Panc1 (cell line): ENCODE measurements at regions not wholly inside any gene's neighbourhood (a gene's known extent, or its start where the extent isn't known, plus 50 kb on each side); places are given as distances from the start of the nearest gene placed in this dataset.

Experiments used
- ATAC-seq: fragments of 200-7000 bp; cut with Tn5 transposase; 2 replicates; pipeline ENCODE4 v1.9.1; 2020; ENCODE audit warnings: mild to moderate bottlenecking, moderate library complexity
- BruUV-seq: library from RNA; stranded (reverse); fragments of 400-500 nt; replicated peaks from 2 replicates; lab custom pipeline; 2021; lab: Mats Ljungman, UMichigan
- CTCF ChIA-PET: fragments of 300-600 bp; sonication (Branson Sonifier 250); formaldehyde crosslinking; loops from one replicate; lab custom pipeline; 2022; ENCODE audit warnings: antibody characterized with exemption; lab: Charles Lee
- POLR2A ChIA-PET: fragments of 300-600 bp; sonication (Branson Sonifier 250); formaldehyde crosslinking; loops from one replicate; lab custom pipeline; 2022; ENCODE audit warnings: antibody characterized with exemption; lab: Charles Lee
- DNase-seq: peaks from one replicate; pipeline ENCODE4 v3.0.0-alpha.2; 2010; ENCODE audit warnings: low read depth, low spot score
- H3K27ac ChIP-seq: 2 replicates; pipeline ENCODE4 v1.5.1; 2011; ENCODE audit warnings: mild to moderate bottlenecking, low read length, inconsistent platforms
- H3K27me3 ChIP-seq: fragments of 200-500 bp; sonication (Bioruptor generic); 2 replicates; pipeline ENCODE4 v1.6.0; 2014; ENCODE audit warnings: low read length, inconsistent platforms; ENCODE audit not compliant: control insufficient read depth, insufficient read depth
- H3K36me3 ChIP-seq: fragments of 200-500 bp; sonication (Bioruptor generic); 2 replicates; pipeline ENCODE4 v1.5.1; 2014; ENCODE audit warnings: inconsistent platforms, mild to moderate bottlenecking, low read length, moderate library complexity; ENCODE audit not compliant: control insufficient read depth, insufficient read depth
- H3K4me1 ChIP-seq: 2 replicates; pipeline ENCODE4 v1.5.1; 2011; ENCODE audit warnings: inconsistent platforms, mild to moderate bottlenecking, low read length, moderate library complexity; ENCODE audit not compliant: control insufficient read depth, insufficient read depth
- H3K4me3 ChIP-seq, 2 experiments: 2 replicates each; pipeline ENCODE4 v1.5.1; 2011 to 2012; ENCODE audit warnings: low read depth in 2 of 2, low read length in 2 of 2, mild to moderate bottlenecking in 2 of 2, inconsistent platforms in 1 of 2, moderate library complexity in 1 of 2
- H3K9me3 ChIP-seq: fragments of 200-500 bp; sonication (Bioruptor generic); 2 replicates; pipeline ENCODE4 v1.5.1; 2014; ENCODE audit warnings: low read depth, mild to moderate bottlenecking, inconsistent platforms, low read length, moderate library complexity; ENCODE audit not compliant: control insufficient read depth, insufficient read depth
- CTCF ChIP-seq: fragments of 450-650 bp; IDR thresholded peaks from 2 replicates; pipeline ENCODE4 v1.5.1; 2017; ENCODE audit warnings: mild to moderate bottlenecking
- POLR2AphosphoS5 ChIP-seq: IDR thresholded peaks from 2 replicates; pipeline ENCODE4 v1.6.1; 2012; ENCODE audit warnings: mild to moderate bottlenecking, low read depth, low read length, moderate library complexity
- REST ChIP-seq, 2 experiments: IDR thresholded peaks; 2 replicates each; pipeline ENCODE4 v1.6.1; 2011 to 2012; ENCODE audit warnings: low read depth in 2 of 2, control low read depth in 1 of 2, low read length in 1 of 2, mild to moderate bottlenecking in 1 of 2, moderate library complexity in 1 of 2; ENCODE audit not compliant: insufficient read depth in 1 of 2
- SIN3A ChIP-seq: IDR thresholded peaks from 2 replicates; pipeline ENCODE4 v1.6.1; 2012; ENCODE audit warnings: low read depth, mild to moderate bottlenecking, low read length, moderate library complexity, borderline replicate concordance; ENCODE audit not compliant: insufficient read depth
- TCF7L2 ChIP-seq: IDR thresholded peaks from 2 replicates; pipeline ENCODE4 v1.6.1; 2011; ENCODE audit warnings: mild to moderate bottlenecking, low read depth, low read length, inconsistent platforms
- in situ Hi-C: cut with HindIII; loops from 2 replicates; pipeline ENCODE4 v1.10.0; 2016; ENCODE audit warnings: low sequenced_read_pairs, low pct_unique_long_range_greater_than_20kb
- intact Hi-C: fragments of 100-400 bp; cut with micrococcal nuclease; formaldehyde crosslinking; loops from one replicate; pipeline ENCODE4 v1.10.0; 2022; ENCODE audit not compliant: unreplicated experiment

- no peaks in the 10 kb centered on the region for H3K9me3 ChIP-seq
- no peaks in the 10 kb centered on the region for H3K4me1 ChIP-seq
- ATAC-seq (no peak), DNase-seq (no peak)
- intact Hi-C loops, result no loop called here
- no peaks in the 10 kb centered on the region for H3K36me3 ChIP-seq
- no peak for TF ChIP-seq CTCF
- no peak for TF ChIP-seq SIN3A
- no peak for TF ChIP-seq TCF7L2
- no peak for TF ChIP-seq POLR2AphosphoS5
- no peak for TF ChIP-seq REST (IDR thresholded peaks at IDR 0.05; ENCODE audit: insufficient read depth in 1 of 2, low read depth in 2 of 2, low read length in 1 of 2)
- CTCF ChIA-PET, result no interaction called here
- no peak overlapping the region for H3K27ac ChIP-seq
- no peaks in the 10 kb centered on the region; the same call in 1 of the 2 replicates for H3K27me3 ChIP-seq
- in situ Hi-C loops, result no loop called here
- POLR2A ChIA-PET, result no interaction called here
- H3K4me3 ChIP-seq, result no peak overlapping the region
- no TSS peak for BruUV-seq
Measured at GRCh38 chr6:74867291-74867690, 338.6 kb downstream of the COL12A1 start.

GRCh38 chr6:74863968-74864367, 341.9 kb downstream of the COL12A1 start:
- ATAC-seq (no peak), DNase-seq (no peak)
- no peak for TF ChIP-seq REST (IDR thresholded peaks at IDR 0.05; ENCODE audit: insufficient read depth in 1 of 2, low read depth in 2 of 2, low read length in 1 of 2)
- TF ChIP-seq TCF7L2, result no peak
- TF ChIP-seq SIN3A, result no peak
- TF ChIP-seq POLR2AphosphoS5, result no peak
- no peak for TF ChIP-seq CTCF
- ChIA-PET POLR2A (no interaction called here), CTCF (no interaction called here)
- Histone ChIP-seq H3K27me3 (no peaks in the 10 kb centered on the region; the same call in 1 of the 2 replicates), H3K4me1 (no peaks in the 10 kb centered on the region), H3K36me3 (no peaks in the 10 kb centered on the region), H3K27ac (no peak overlapping the region), H3K9me3 (no peaks in the 10 kb centered on the region), H3K4me3 (no peak overlapping the region)
- no TSS peak for BruUV-seq
- intact Hi-C loops (no loop called here), in situ Hi-C loops (no loop called here)
